ENCODE measurements at regions not wholly inside any gene's neighbourhood (a gene's known extent, or its start where the extent isn't known, plus 50 kb on each side); places are given as distances from the start of the nearest gene placed in this dataset.

- no peak overlapping the region for H3K4me3 ChIP-seq (ENCODE audit: low read depth, low read length)
- H3K9ac ChIP-seq (ENCODE audit: low read depth, low read length), result no peak overlapping the region
- H3K4me1 ChIP-seq (ENCODE audit: control insufficient read depth, insufficient read depth, low read length), result 0 out of 2 replicates have a peak, but pooled peaks cover 7% of the 10 kb centered on the region
- H3K9me3 ChIP-seq (ENCODE audit: control insufficient read depth, insufficient read depth, low read length), result no peaks in the 10 kb centered on the region
- H3K27ac ChIP-seq (ENCODE audit: low read depth, low read length), result no peak overlapping the region
- no peaks in the 10 kb centered on the region for H3K27me3 ChIP-seq (ENCODE audit: control insufficient read depth, insufficient read depth, low read length)
- H3K36me3 ChIP-seq (ENCODE audit: control insufficient read depth, insufficient read depth, low read length), result no peaks in the 10 kb centered on the region
Observed at GRCh38 chr2:200081811-200082210, 126.4 kb downstream of the MAIP1 start.

GRCh38 chr2:200084036-200084435 lies 128.7 kb downstream of the MAIP1 start:
- no peak overlapping the region for H3K9ac ChIP-seq (ENCODE audit: low read depth, low read length)
- no peaks in the 10 kb centered on the region for H3K9me3 ChIP-seq (ENCODE audit: control insufficient read depth, insufficient read depth, low read length)
- no peak overlapping the region for H3K4me3 ChIP-seq (ENCODE audit: low read depth, low read length)
- H3K36me3 ChIP-seq (ENCODE audit: control insufficient read depth, insufficient read depth, low read length), result no peaks in the 10 kb centered on the region
- H3K27ac ChIP-seq (ENCODE audit: low read depth, low read length), result no peak overlapping the region
- H3K27me3 ChIP-seq (ENCODE audit: control insufficient read depth, insufficient read depth, low read length), result no peaks in the 10 kb centered on the region
- 0 out of 2 replicates have a peak, but pooled peaks cover 7% of the 10 kb centered on the region for H3K4me1 ChIP-seq (ENCODE audit: control insufficient read depth, insufficient read depth, low read length)

- Histone ChIP-seq H3K9ac (ENCODE audit: low read depth, low read length) (no peak overlapping the region), H3K9me3 (ENCODE audit: control insufficient read depth, insufficient read depth, low read length) (no peaks in the 10 kb centered on the region), H3K27me3 (ENCODE audit: control insufficient read depth, insufficient read depth, low read length) (no peaks in the 10 kb centered on the region), H3K4me3 (ENCODE audit: low read depth, low read length) (no peak overlapping the region), H3K4me1 (ENCODE audit: control insufficient read depth, insufficient read depth, low read length) (peaks cover 19% of the 10 kb centered on the region), H3K36me3 (ENCODE audit: control insufficient read depth, insufficient read depth, low read length) (no peaks in the 10 kb centered on the region), H3K27ac (ENCODE audit: low read depth, low read length) (no peak overlapping the region)
Observed at GRCh38 chr2:200086911-200087310, 131.5 kb downstream of the MAIP1 start.

GRCh38 chr2:200087451-200087850 lies 132.1 kb downstream of the MAIP1 start:
- H3K4me3 ChIP-seq (ENCODE audit: low read depth, low read length), result no peak overlapping the region
- no peaks in the 10 kb centered on the region for H3K36me3 ChIP-seq (ENCODE audit: control insufficient read depth, insufficient read depth, low read length)
- H3K9me3 ChIP-seq (ENCODE audit: control insufficient read depth, insufficient read depth, low read length), result no peaks in the 10 kb centered on the region
- H3K4me1 ChIP-seq (ENCODE audit: control insufficient read depth, insufficient read depth, low read length), result peaks cover 19% of the 10 kb centered on the region
- no peak overlapping the region for H3K27ac ChIP-seq (ENCODE audit: low read depth, low read length)
- H3K9ac ChIP-seq (ENCODE audit: low read depth, low read length), result no peak overlapping the region
- H3K27me3 ChIP-seq (ENCODE audit: control insufficient read depth, insufficient read depth, low read length), result no peaks in the 10 kb centered on the region

- Histone ChIP-seq H3K36me3 (ENCODE audit: control insufficient read depth, insufficient read depth, low read length) (no peaks in the 10 kb centered on the region), H3K9ac (ENCODE audit: low read depth, low read length) (no peak overlapping the region), H3K9me3 (ENCODE audit: control insufficient read depth, insufficient read depth, low read length) (no peaks in the 10 kb centered on the region), H3K4me3 (ENCODE audit: low read depth, low read length) (no peak overlapping the region), H3K27ac (ENCODE audit: low read depth, low read length) (no peak overlapping the region), H3K4me1 (ENCODE audit: control insufficient read depth, insufficient read depth, low read length) (peaks cover 19% of the 10 kb centered on the region), H3K27me3 (ENCODE audit: control insufficient read depth, insufficient read depth, low read length) (no peaks in the 10 kb centered on the region)
Observed at GRCh38 chr2:200089040-200089755, 133.8 kb downstream of the MAIP1 start.

GRCh38 chr2:200089756-200090109 lies 134.4 kb downstream of the MAIP1 start:
- Histone ChIP-seq H3K4me3 (ENCODE audit: low read depth, low read length) (no peak overlapping the region), H3K27ac (ENCODE audit: low read depth, low read length) (no peak overlapping the region), H3K36me3 (ENCODE audit: control insufficient read depth, insufficient read depth, low read length) (no peaks in the 10 kb centered on the region), H3K4me1 (ENCODE audit: control insufficient read depth, insufficient read depth, low read length) (peaks cover 19% of the 10 kb centered on the region), H3K9ac (ENCODE audit: low read depth, low read length) (no peak overlapping the region), H3K9me3 (ENCODE audit: control insufficient read depth, insufficient read depth, low read length) (no peaks in the 10 kb centered on the region), H3K27me3 (ENCODE audit: control insufficient read depth, insufficient read depth, low read length) (no peaks in the 10 kb centered on the region)

GRCh38 chr2:200090683-200091082 lies 135.3 kb downstream of the MAIP1 start:
- no peaks in the 10 kb centered on the region for H3K36me3 ChIP-seq (ENCODE audit: control insufficient read depth, insufficient read depth, low read length)
- no peaks in the 10 kb centered on the region for H3K27me3 ChIP-seq (ENCODE audit: control insufficient read depth, insufficient read depth, low read length)

GRCh38 chr2:200091126-200091525 lies 135.7 kb downstream of the MAIP1 start:
- peaks cover 19% of the 10 kb centered on the region for H3K4me1 ChIP-seq (ENCODE audit: control insufficient read depth, insufficient read depth, low read length)
- H3K9ac ChIP-seq (ENCODE audit: low read depth, low read length), result no peak overlapping the region
- H3K36me3 ChIP-seq (ENCODE audit: control insufficient read depth, insufficient read depth, low read length), result no peaks in the 10 kb centered on the region
- no peak overlapping the region for H3K27ac ChIP-seq (ENCODE audit: low read depth, low read length)
- no peaks in the 10 kb centered on the region for H3K9me3 ChIP-seq (ENCODE audit: control insufficient read depth, insufficient read depth, low read length)
- H3K27me3 ChIP-seq (ENCODE audit: control insufficient read depth, insufficient read depth, low read length), result no peaks in the 10 kb centered on the region
- no peak overlapping the region for H3K4me3 ChIP-seq (ENCODE audit: low read depth, low read length)

More at GRCh38 chr2:200090683-200091082, 135.3 kb downstream of the MAIP1 start:
- Histone ChIP-seq H3K9ac (ENCODE audit: low read depth, low read length) (no peak overlapping the region), H3K9me3 (ENCODE audit: control insufficient read depth, insufficient read depth, low read length) (no peaks in the 10 kb centered on the region), H3K27ac (ENCODE audit: low read depth, low read length) (no peak overlapping the region), H3K4me1 (ENCODE audit: control insufficient read depth, insufficient read depth, low read length) (peaks cover 19% of the 10 kb centered on the region), H3K4me3 (ENCODE audit: low read depth, low read length) (no peak overlapping the region)

- Histone ChIP-seq H3K9me3 (ENCODE audit: control insufficient read depth, insufficient read depth, low read length) (no peaks in the 10 kb centered on the region), H3K4me3 (ENCODE audit: low read depth, low read length) (no peak overlapping the region), H3K9ac (ENCODE audit: low read depth, low read length) (no peak overlapping the region), H3K4me1 (ENCODE audit: control insufficient read depth, insufficient read depth, low read length) (peaks cover 19% of the 10 kb centered on the region), H3K27ac (ENCODE audit: low read depth, low read length) (no peak overlapping the region), H3K27me3 (ENCODE audit: control insufficient read depth, insufficient read depth, low read length) (no peaks in the 10 kb centered on the region), H3K36me3 (ENCODE audit: control insufficient read depth, insufficient read depth, low read length) (no peaks in the 10 kb centered on the region)
Observed at GRCh38 chr2:200092235-200092634, 136.9 kb downstream of the MAIP1 start.

GRCh38 chr2:200095436-200095835 lies 140.1 kb downstream of the MAIP1 start:
- Histone ChIP-seq H3K4me3 (ENCODE audit: low read depth, low read length) (no peak overlapping the region), H3K27me3 (ENCODE audit: control insufficient read depth, insufficient read depth, low read length) (no peaks in the 10 kb centered on the region), H3K4me1 (ENCODE audit: control insufficient read depth, insufficient read depth, low read length) (peaks cover 13% of the 10 kb centered on the region), H3K9ac (ENCODE audit: low read depth, low read length) (no peak overlapping the region), H3K36me3 (ENCODE audit: control insufficient read depth, insufficient read depth, low read length) (no peaks in the 10 kb centered on the region), H3K9me3 (ENCODE audit: control insufficient read depth, insufficient read depth, low read length) (no peaks in the 10 kb centered on the region), H3K27ac (ENCODE audit: low read depth, low read length) (no peak overlapping the region)

GRCh38 chr2:200099256-200099655 lies 143.9 kb downstream of the MAIP1 start:
- H3K4me1 ChIP-seq (ENCODE audit: control insufficient read depth, insufficient read depth, low read length), result no peaks in the 10 kb centered on the region
- H3K36me3 ChIP-seq (ENCODE audit: control insufficient read depth, insufficient read depth, low read length), result no peaks in the 10 kb centered on the region
- no peaks in the 10 kb centered on the region for H3K27me3 ChIP-seq (ENCODE audit: control insufficient read depth, insufficient read depth, low read length)
- no peak overlapping the region for H3K27ac ChIP-seq (ENCODE audit: low read depth, low read length)
- no peak overlapping the region for H3K9ac ChIP-seq (ENCODE audit: low read depth, low read length)
- no peaks in the 10 kb centered on the region for H3K9me3 ChIP-seq (ENCODE audit: control insufficient read depth, insufficient read depth, low read length)
- no peak overlapping the region for H3K4me3 ChIP-seq (ENCODE audit: low read depth, low read length)

All from HUES48 (cell line).